HFFc6 (cell line): ENCODE measurements at regions not wholly inside any gene's neighbourhood (a gene's known extent, or its start where the extent isn't known, plus 50 kb on each side); places are given as distances from the start of the nearest gene placed in this dataset.

Experiments
- DNase-seq: peaks from one replicate; pipeline ENCODE4 v3.0.0-alpha.2; 2018
- H3K27ac Mint-ChIP-seq: 2 replicates; pipeline ENCODE4 v1.8.0; 2020; ENCODE audit warnings: mild to moderate bottlenecking, mixed read lengths
- H3K27me3 Mint-ChIP-seq: 2 replicates; pipeline ENCODE4 v1.8.0; 2021; ENCODE audit warnings: mild to moderate bottlenecking, moderate library complexity, mixed read lengths; ENCODE audit not compliant: insufficient read depth
- H3K36me3 Mint-ChIP-seq: 2 replicates; pipeline ENCODE4 v1.8.0; 2021; ENCODE audit warnings: low read depth, mixed read lengths
- H3K4me1 Mint-ChIP-seq: 2 replicates; pipeline ENCODE4 v1.8.0; 2020; ENCODE audit warnings: low read depth, mixed read lengths
- H3K4me3 Mint-ChIP-seq: 2 replicates; pipeline ENCODE4 v1.8.0; 2020; ENCODE audit warnings: mild to moderate bottlenecking, moderate library complexity, mixed read lengths
- H3K9me3 Mint-ChIP-seq: 2 replicates; pipeline ENCODE4 v1.8.0; 2020; ENCODE audit warnings: mild to moderate bottlenecking, mixed read lengths
- CTCF ChIP-seq: fragments of 200-600 bp; sonication (generic); IDR thresholded peaks from 2 replicates; pipeline ENCODE4 v1.5.0; 2021; ENCODE audit warnings: antibody characterized with exemption, mild to moderate bottlenecking

- no peak for TF ChIP-seq CTCF
- Mint-ChIP-seq H3K27me3 (peaks cover 1% of the 10 kb centered on the region; the same call in 1 of the 2 replicates), H3K4me1 (no peaks in the 10 kb centered on the region), H3K9me3 (peaks cover 24% of the 10 kb centered on the region), H3K27ac (no peak overlapping the region), H3K36me3 (no peaks in the 10 kb centered on the region), H3K4me3 (no peak overlapping the region)
- DNase-seq = no peak
Observed at GRCh38 chr5:131019601-131020315, 145.3 kb downstream of the HINT1 start.

GRCh38 chr5:131019111-131019510, 145.9 kb downstream of the HINT1 start:
- Mint-ChIP-seq H3K9me3 (peaks cover 22% of the 10 kb centered on the region), H3K27me3 (peaks cover 1% of the 10 kb centered on the region; the same call in 1 of the 2 replicates), H3K4me3 (no peak overlapping the region), H3K36me3 (no peaks in the 10 kb centered on the region), H3K4me1 (no peaks in the 10 kb centered on the region), H3K27ac (no peak overlapping the region)
- no peak for TF ChIP-seq CTCF
- no peak for DNase-seq

- H3K4me1 Mint-ChIP-seq = no peaks in the 10 kb centered on the region
- no peaks in the 10 kb centered on the region for H3K36me3 Mint-ChIP-seq
- DNase-seq = no peak
- no peaks in the 10 kb centered on the region for H3K27me3 Mint-ChIP-seq
- no peak for TF ChIP-seq CTCF
- no peak overlapping the region for H3K4me3 Mint-ChIP-seq
- peaks cover 27% of the 10 kb centered on the region for H3K9me3 Mint-ChIP-seq
- H3K27ac Mint-ChIP-seq = no peak overlapping the region
Observed at GRCh38 chr5:131008329-131008728, 156.7 kb downstream of the HINT1 start.

GRCh38 chr5:131005963-131006684, 158.9 kb downstream of the HINT1 start:
- TF ChIP-seq CTCF = no peak
- peaks cover 26% of the 10 kb centered on the region for H3K9me3 Mint-ChIP-seq
- no peak for DNase-seq
- H3K4me3 Mint-ChIP-seq = no peak overlapping the region
- H3K4me1 Mint-ChIP-seq = no peaks in the 10 kb centered on the region
- no peaks in the 10 kb centered on the region for H3K27me3 Mint-ChIP-seq
- H3K36me3 Mint-ChIP-seq = no peaks in the 10 kb centered on the region
- no peak overlapping the region for H3K27ac Mint-ChIP-seq

GRCh38 chr5:131001507-131001906, 163.5 kb downstream of the HINT1 start:
- TF ChIP-seq CTCF = no peak
- no peaks in the 10 kb centered on the region for H3K27me3 Mint-ChIP-seq
- DNase-seq = no peak
- H3K36me3 Mint-ChIP-seq = no peaks in the 10 kb centered on the region
- H3K27ac Mint-ChIP-seq = no peak overlapping the region
- H3K9me3 Mint-ChIP-seq = peaks cover 10% of the 10 kb centered on the region
- H3K4me1 Mint-ChIP-seq = no peaks in the 10 kb centered on the region
- no peak overlapping the region for H3K4me3 Mint-ChIP-seq
